SKM-1 treated with dmso at 0.1 percent for 144 hours (cell line): ENCODE measurements at regions not wholly inside any gene's neighbourhood (a gene's known extent, or its start where the extent isn't known, plus 50 kb on each side); places are given as distances from the start of the nearest gene placed in this dataset.
A peak's percentile ranks its signal among the peaks of the same experiment; 100 is the strongest.

ENCODE experiments used
- DNase-seq: peaks from one replicate; lab custom pipeline; 2025; ENCODE audit not compliant: unreplicated experiment; lab: John Stamatoyannopoulos, UW

- no peak for DNase-seq
These were observed 175.8 kb downstream of the CSNK2A3 start for GRCh38 chr11:11177156-11177808.

- no peak for DNase-seq
These were observed 179.6 kb downstream of the CSNK2A3 start for GRCh38 chr11:11173316-11174025.

GRCh38 chr11:11171854-11172253, 181.2 kb downstream of the CSNK2A3 start:
- DNase-seq: no peak

- DNase-seq: no peak
These were observed 181.8 kb downstream of the CSNK2A3 start for GRCh38 chr11:11171285-11171684.

GRCh38 chr11:11170352-11171084, 182.5 kb downstream of the CSNK2A3 start:
- no peak for DNase-seq

DNA sequence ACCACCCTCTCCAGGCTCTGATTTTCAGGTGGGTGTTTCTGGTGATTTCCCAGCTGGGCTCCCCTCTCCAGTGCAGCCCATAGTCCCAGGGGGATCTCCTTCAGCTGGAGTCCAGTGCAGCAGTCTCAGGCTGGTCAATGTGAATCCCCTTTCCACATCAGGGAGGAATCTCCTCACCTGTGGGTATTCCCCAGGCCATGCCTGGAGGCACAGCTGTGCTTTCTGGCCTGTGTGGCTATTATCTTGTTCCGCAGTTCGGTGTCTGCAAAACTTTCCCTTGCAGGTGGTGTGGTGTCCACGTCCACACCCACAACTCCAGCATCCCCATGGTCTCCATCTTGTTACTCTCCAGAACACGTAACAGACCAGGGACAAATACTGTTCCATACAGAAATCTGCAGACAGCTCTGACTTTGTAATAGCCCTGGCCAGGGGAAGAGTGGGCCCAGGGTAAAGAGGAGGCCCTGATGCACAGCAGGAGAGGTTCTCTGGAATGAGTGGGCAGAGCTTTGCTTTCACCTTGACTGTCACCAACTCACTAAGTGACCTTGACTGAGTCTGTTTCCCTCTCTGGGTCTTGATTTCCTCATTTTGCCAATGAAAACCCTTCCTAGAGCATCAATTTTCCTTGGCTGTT, 183.2 kb downstream of the CSNK2A3 start:
- no peak for DNase-seq

GRCh38 chr11:11167806-11168205, 185.2 kb downstream of the CSNK2A3 start:
- DNase-seq: no peak

DNA sequence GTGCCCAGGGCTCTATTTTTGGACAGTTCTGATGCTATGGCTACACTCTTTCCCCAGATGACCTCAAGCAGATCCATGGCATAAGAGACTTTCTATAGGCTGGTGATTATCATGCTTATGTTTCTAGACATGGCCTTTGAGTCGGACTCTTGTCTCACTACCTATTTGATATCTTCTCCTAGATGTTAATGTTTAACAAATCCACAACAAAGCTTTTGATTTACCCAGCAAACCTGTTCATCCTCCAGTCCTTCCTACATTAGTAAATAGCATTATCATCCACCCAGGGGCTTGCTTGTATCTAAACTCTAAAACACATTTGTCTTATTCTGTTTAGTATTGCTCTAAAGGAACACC, 188.7 kb downstream of the CSNK2A3 start:
- no peak for DNase-seq

DNA sequence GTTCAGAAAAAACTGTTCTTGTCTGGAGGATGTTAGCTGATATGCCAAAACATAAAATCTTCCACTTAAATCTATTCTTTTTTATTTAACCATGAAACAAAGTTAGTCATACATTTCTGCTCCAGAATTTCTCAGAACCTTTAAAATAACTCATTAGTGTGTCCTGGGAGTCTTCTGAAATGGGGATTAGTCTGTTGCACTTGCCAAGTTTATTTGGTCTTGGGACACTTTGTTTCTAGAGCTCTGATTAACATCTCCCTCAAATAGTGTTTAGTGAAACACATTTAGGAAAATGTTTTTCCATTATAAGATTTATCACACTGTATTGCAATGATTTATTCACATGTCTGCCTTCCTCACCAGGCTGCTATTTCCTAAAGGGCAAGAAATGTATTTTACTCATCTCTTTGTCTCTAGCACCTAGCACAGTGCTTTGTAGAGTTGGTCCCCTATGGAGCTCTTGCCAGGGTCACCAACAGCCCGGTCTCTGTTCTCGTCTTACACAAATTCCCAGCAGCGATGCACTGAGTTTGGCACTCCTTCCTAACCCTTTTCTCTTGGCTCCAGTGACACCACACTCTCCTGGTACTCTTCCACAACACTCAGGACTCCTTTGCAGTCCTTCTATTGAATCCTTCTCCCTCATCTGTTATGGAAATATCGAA, 189.2 kb downstream of the CSNK2A3 start:
- DNase-seq: no peak

GRCh38 chr11:11163236-11163635, 189.8 kb downstream of the CSNK2A3 start:
- DNase-seq: no peak

DNA sequence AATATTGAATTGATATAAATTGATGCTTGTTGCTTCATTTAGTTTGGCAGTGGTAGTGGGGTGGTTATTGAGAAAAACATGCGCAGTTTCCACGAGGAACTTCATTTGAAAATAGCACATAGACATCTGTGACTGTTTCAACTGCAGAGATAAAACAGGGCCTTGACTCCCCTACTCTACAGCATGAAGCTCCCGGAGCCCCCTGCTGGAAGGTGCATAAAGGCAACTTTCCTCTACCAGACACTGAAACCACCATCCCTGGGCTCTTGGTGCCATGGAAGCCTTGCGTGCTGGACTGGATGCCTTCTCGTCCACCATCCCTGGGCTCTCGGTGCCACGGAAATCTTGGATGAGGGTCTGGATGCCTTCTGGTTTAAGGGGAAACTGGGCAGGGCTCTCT, 195.9 kb downstream of the CSNK2A3 start:
- DNase-seq: peak; percentile 19

GRCh38 chr11:11155962-11156815, 196.9 kb downstream of the CSNK2A3 start:
- no peak for DNase-seq

- DNase-seq: no peak
These were observed 200.2 kb downstream of the CSNK2A3 start for GRCh38 chr11:11152877-11153276.

DNA sequence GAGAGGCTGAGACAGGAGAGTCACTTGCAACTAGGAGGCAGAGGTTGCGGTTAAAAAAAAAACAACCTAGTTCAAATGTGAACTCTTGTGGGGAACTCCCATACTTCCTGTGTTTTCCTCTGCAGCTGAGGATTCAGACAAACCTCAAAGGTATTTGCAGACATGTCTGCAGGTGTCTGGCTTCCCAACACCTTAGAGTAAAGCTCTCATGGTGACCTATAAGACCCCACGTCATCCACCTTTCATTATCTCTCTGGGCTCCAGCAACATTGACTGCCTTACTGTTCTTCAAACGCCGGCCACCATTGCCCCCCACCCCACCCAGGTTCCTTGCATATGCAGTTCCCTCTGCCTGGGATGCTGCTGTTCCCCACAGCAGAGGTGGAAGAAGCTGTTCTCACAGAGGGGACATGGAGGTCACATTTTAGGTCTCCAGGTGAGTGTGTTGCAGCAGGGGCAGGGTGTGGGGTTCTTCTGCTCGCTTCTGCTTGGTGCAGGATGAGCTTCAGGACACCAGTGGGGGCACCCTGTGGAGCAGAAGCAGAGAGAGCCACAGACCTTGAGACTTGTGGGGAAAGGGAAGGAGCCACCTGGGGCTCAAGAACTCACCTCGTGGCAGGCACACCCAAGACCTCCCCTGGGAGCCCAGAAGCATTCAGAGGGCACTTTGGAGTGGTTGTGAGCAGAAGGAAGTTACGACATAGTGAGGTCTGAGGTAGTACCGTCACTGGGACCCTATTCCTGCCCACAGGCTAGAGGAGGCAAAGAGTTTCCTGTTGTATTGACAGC, 203.2 kb downstream of the CSNK2A3 start:
- DNase-seq: peak; percentile 51

- DNase-seq: no peak
These were observed 204.5 kb downstream of the CSNK2A3 start for GRCh38 chr11:11148596-11148995.

DNA sequence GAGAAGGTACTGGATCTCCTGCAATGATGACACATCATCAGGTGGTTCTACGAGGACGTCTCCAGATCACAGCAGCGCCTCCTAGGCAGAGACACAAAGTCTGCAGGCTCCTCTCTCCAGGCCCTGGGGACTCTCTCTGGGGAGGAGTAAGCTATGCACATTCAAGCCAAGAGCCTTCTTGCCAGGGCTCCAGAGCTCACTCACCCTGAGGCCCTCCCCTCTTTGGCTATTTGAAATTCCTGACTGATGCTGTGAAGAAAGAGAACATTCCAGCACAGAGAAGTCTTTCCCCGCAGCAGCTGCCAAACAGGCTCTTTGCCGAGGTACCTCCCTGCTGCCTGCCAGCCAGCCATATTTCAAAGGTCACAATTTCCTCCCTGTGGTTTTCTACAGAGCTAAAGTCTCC, 204.9 kb downstream of the CSNK2A3 start:
- DNase-seq: no peak

DNA sequence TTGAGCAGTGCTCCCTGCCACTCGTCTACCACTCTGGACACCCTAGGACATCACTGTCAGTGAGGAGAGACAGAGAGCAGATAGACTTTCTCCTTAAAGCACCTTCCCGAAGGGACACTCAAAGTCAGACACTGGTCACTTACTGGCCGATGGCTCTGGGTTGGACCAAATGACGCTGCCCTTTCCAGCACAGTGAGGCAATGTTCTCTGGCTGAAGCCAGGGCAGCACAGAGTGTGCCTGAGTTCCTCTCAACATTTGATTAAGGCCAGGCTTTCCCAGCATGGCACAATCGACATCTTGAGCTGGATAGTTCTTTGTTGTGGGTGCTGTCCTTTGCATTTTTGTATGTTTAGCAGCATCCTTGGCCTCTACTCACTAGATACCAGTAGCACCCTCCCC, 206.2 kb downstream of the CSNK2A3 start:
- DNase-seq: no peak

GRCh38 chr11:11143849-11144248, 209.2 kb downstream of the CSNK2A3 start:
- DNase-seq: no peak

DNA sequence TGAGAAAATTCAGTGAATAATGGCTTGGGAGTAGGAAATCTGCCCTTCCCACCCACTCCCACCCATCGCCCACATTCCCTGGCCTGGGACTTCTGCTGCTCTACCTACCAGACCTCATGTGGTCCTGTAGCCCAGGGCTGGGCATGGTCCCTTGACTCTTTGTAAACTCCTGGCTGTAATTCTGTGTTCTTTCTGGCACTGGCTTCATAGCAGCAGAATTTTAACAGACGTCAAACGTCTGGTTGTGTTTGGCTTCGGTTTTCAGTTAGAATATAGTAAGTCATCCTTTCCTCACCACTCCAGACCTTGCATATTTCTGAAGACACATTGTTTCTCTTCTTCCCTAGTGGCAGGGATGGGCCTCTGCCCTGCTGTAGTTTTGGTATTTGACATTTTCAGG, 210.6 kb downstream of the CSNK2A3 start:
- DNase-seq: no peak

GRCh38 chr11:11141065-11141464, 212.0 kb downstream of the CSNK2A3 start:
- no peak for DNase-seq
